HG03135 (cell line): ENCODE measurements at regions not wholly inside any gene's neighbourhood (a gene's known extent, or its start where the extent isn't known, plus 50 kb on each side); places are given as distances from the start of the nearest gene placed in this dataset.

Experiments used
- ATAC-seq: cut with Tn5 transposase; IDR thresholded peaks from one replicate; pipeline ENCODE4 v1.9.1; 2021; ENCODE audit warnings: mild to moderate bottlenecking, moderate library complexity; ENCODE audit not compliant: unreplicated experiment

GRCh38 chr12:84605983-84606382 is 306.6 kb downstream of the SLC6A15 start:
- ATAC-seq: no peak

GRCh38 chr12:84604551-84604950 is 308.0 kb downstream of the SLC6A15 start:
- ATAC-seq: no peak

GRCh38 chr12:84603484-84604248 is 308.9 kb downstream of the SLC6A15 start:
- ATAC-seq: no peak

- ATAC-seq: no peak
Observed at GRCh38 chr12:84601483-84601882, 311.1 kb downstream of the SLC6A15 start.

- ATAC-seq: no peak
Observed at GRCh38 chr12:84599539-84599938, 313.1 kb downstream of the SLC6A15 start.

- no peak for ATAC-seq
Observed at GRCh38 chr12:84596266-84596665, 316.3 kb downstream of the SLC6A15 start.

GRCh38 chr12:84594157-84594556 is 318.4 kb downstream of the SLC6A15 start:
- ATAC-seq: no peak

- ATAC-seq: no peak
Observed at GRCh38 chr12:84585776-84586395, 326.7 kb downstream of the SLC6A15 start.

GRCh38 chr12:84572196-84572595 is 340.4 kb downstream of the SLC6A15 start:
- no peak for ATAC-seq

GRCh38 chr12:84562331-84562730 is 350.3 kb downstream of the SLC6A15 start:
- ATAC-seq: no peak

- no peak for ATAC-seq
Observed at GRCh38 chr12:84561351-84561750, 351.2 kb downstream of the SLC6A15 start.

GRCh38 chr12:84554199-84554723 is 358.3 kb downstream of the SLC6A15 start:
- ATAC-seq: no peak

GRCh38 chr12:84553331-84554117 is 359.1 kb downstream of the SLC6A15 start:
- no peak for ATAC-seq

GRCh38 chr12:84551373-84551772 is 361.2 kb downstream of the SLC6A15 start:
- no peak for ATAC-seq

- ATAC-seq: no peak
Observed at GRCh38 chr12:84550518-84550917, 362.1 kb downstream of the SLC6A15 start.

GRCh38 chr12:84542289-84542688 is 370.3 kb downstream of the SLC6A15 start:
- ATAC-seq: no peak

GRCh38 chr12:84537666-84538065 is 374.9 kb downstream of the SLC6A15 start:
- ATAC-seq: no peak

- no peak for ATAC-seq
Observed at GRCh38 chr12:84512751-84513150, 399.8 kb downstream of the SLC6A15 start.

- no peak for ATAC-seq
Observed at GRCh38 chr12:84508851-84509260, 403.7 kb downstream of the SLC6A15 start.

- peak; percentile 84 for ATAC-seq
Observed at GRCh38 chr12:84507956-84508850, 404.4 kb downstream of the SLC6A15 start.
